GM10248 (cell line): ENCODE measurements at regions not wholly inside any gene's neighbourhood (a gene's known extent, or its start where the extent isn't known, plus 50 kb on each side); places are given as distances from the start of the nearest gene placed in this dataset.

Experiments
- CTCF ChIA-PET: fragments of 300-600 bp; sonication (Branson Sonifier 250); formaldehyde crosslinking; extraction: SDS; loops from one replicate; lab custom pipeline; 2021; ENCODE audit warnings: antibody characterized with exemption; lab: Yijun Ruan, JAX
- POLR2A ChIA-PET: fragments of 350-650 bp; sonication (Branson Sonifier 250); formaldehyde crosslinking; extraction: SDS; loops from one replicate; lab custom pipeline; 2020; ENCODE audit warnings: antibody characterized with exemption; lab: Yijun Ruan, JAX
- DNase-seq: peaks from one replicate; pipeline ENCODE4 v3.0.0; 2012; ENCODE audit errors: extremely low spot score
- CTCF ChIP-seq: IDR thresholded peaks from 2 replicates; pipeline ENCODE4 v1.5.1; 2012; ENCODE audit warnings: mild to moderate bottlenecking, low read depth; ENCODE audit errors: extremely low read depth, missing control alignments, control extremely low read depth

- ChIA-PET POLR2A (no interaction called here), CTCF (interaction anchor here (1.1 to 1.3 kb wide), 3 partner anchors 11 to 15 kb away, joined by 3 to 6 read pairs (median 3); no protein-coding TSS in a partner anchor)
- no peak for TF ChIP-seq CTCF
- DNase-seq, result no peak
Observed at GRCh38 chr18:26719896-26720295, 145.6 kb downstream of the AQP4 start.

DNA sequence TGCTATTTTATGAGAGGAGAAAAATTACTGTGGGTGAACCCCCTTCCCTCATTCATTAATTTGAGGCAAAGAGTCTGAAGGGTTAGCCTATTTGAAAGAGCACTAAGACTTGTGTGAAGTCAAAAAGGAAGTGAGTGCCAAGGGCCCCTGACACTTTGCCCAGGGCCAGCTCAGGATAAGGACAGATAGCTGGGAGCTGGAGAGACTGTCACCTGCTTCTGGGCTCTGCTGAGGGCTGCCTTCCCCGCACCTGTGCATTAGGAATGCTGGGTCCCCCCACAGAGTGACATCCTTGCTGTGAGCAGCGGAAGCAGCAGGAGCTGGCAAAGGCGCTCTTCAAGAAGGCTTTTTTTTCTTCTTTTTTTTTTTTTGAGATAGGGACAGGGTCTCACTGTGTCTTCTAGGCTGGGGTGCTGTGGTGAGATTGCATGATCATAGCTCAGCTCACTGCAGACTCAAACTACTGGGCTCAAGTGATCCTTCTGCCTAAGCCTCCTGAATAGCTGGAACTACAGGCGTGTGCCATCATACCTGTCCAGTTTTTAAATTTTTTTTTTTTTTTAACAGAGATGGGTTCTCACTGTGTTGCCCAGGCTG is 148.3 kb downstream of the AQP4 start:
- TF ChIP-seq CTCF, result no peak
- ChIA-PET POLR2A (no interaction called here), CTCF (interaction anchor here (0.7 to 1.2 kb wide), 5 partner anchors 10 to 334 kb away, joined by 3 read pairs; no protein-coding TSS in a partner anchor)
- no peak for DNase-seq

DNA sequence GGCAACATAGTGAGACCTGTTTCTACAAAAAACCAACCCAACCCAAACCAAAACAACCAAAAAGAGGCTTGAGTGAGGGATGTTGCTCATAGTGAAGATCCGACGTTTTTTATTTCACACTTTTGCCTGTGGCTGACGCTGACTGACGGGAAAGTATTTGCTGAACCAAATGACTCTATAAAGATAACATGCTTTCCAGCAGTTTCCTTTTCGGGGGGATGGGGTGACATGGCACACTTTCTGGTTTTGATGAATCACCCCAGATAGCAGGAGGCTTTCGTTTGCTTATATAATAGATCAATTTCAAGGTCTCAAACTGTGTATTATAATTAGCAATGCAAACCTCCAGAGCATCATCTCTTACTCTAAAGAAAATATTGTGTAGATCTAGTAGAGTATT is 150.8 kb downstream of the AQP4 start:
- ChIA-PET POLR2A (no interaction called here), CTCF (no interaction called here)
- DNase-seq, result no peak
- TF ChIP-seq CTCF, result no peak

DNA sequence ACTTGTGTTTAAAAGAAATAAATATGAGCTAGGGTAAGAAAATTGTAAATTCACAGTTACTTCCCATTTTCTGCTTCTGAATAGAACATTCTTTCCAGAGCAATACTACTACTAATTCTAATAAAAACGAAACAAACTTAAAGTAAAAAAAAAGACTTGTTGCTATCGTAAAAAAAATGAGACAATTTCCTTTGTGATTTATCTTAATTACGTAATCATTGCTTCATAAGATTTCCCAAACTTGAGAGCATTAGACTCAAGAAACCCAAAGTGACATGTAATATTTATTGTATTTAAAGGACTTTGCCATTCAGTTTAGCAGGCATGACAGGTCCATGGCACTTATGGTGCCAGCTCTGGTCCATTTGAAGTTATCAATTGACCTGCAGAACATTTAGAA is 153.8 kb downstream of the AQP4 start:
- DNase-seq, result no peak
- ChIA-PET CTCF (interaction anchor here (1.1 to 2.7 kb wide), 4 partner anchors 8 to 306 kb away, joined by 3 to 11 read pairs (median 4); no protein-coding TSS in a partner anchor), POLR2A (no interaction called here)
- no peak for TF ChIP-seq CTCF

GRCh38 chr18:26710470-26711096 is 154.9 kb downstream of the AQP4 start:
- ChIA-PET POLR2A (interaction anchor here (0.6 kb wide), 1 partner anchor 1573 kb away, joined by 7 read pairs; no protein-coding TSS in a partner anchor), CTCF (interaction anchor here (1.1 to 2.7 kb wide), 3 partner anchors 10 to 305 kb away, joined by 3 to 12 read pairs (median 4); no protein-coding TSS in a partner anchor)
- peak; percentile 31 for DNase-seq
- no peak for TF ChIP-seq CTCF

GRCh38 chr18:26709897-26710296 is 155.6 kb downstream of the AQP4 start:
- CTCF ChIA-PET, result interaction anchor here (1.6 to 2.7 kb wide), 2 partner anchors 10 kb away, joined by 6 to 12 read pairs; no protein-coding TSS in a partner anchor
- no peak for DNase-seq
- POLR2A ChIA-PET, result no interaction called here
- no peak for TF ChIP-seq CTCF
